ENCODE measurements at regions not wholly inside any gene's neighbourhood (a gene's known extent, or its start where the extent isn't known, plus 50 kb on each side); places are given as distances from the start of the nearest gene placed in this dataset.

GRCh38 chr9:614431-614830 is 227.1 kb upstream of the DMRT1 start:
- no peaks in the 10 kb centered on the region for H3K9me3 ChIP-seq
- peaks cover 16 to 39% of the 10 kb centered on the region in 2 donors for H3K4me1 ChIP-seq (ENCODE audit: control insufficient read depth in 1 of 2, low read depth in 2 of 2)
- H3K27me3 ChIP-seq (replicated peaks; ENCODE audit: insufficient read depth) = no peaks in the 10 kb centered on the region
- peak overlapping the region; percentile 85 to 89 for H3K27ac ChIP-seq
- DNase-seq (ENCODE audit: low spot score) = no peak
- H3K36me3 ChIP-seq = no peaks in the 10 kb centered on the region
- no peak for ATAC-seq (ENCODE audit: insufficient number of reproducible peaks, low FRiP score, low read depth)
- no peak overlapping the region for H3K4me3 ChIP-seq
- no peak for TF ChIP-seq CTCF (IDR thresholded peaks at IDR 0.05)

GRCh38 chr9:615756-616155 is 225.7 kb upstream of the DMRT1 start:
- no peaks in the 10 kb centered on the region for H3K27me3 ChIP-seq (replicated peaks; ENCODE audit: insufficient read depth)
- H3K27ac ChIP-seq = peak overlapping the region; percentile 85 to 89
- DNase-seq (ENCODE audit: low spot score) (no peak), ATAC-seq (ENCODE audit: insufficient number of reproducible peaks, low FRiP score, low read depth) (no peak)
- no peak overlapping the region for H3K4me3 ChIP-seq
- no peaks in the 10 kb centered on the region for H3K9me3 ChIP-seq
- peaks cover 17 to 50% of the 10 kb centered on the region in 2 donors for H3K4me1 ChIP-seq (ENCODE audit: control insufficient read depth in 1 of 2, low read depth in 2 of 2)
- no peaks in the 10 kb centered on the region for H3K36me3 ChIP-seq
- no peak for TF ChIP-seq CTCF (IDR thresholded peaks at IDR 0.05)

- DNase-seq (ENCODE audit: low spot score) (no peak), ATAC-seq (ENCODE audit: insufficient number of reproducible peaks, low FRiP score, low read depth) (no peak)
- Histone ChIP-seq H3K27me3 (replicated peaks; ENCODE audit: insufficient read depth) (no peaks in the 10 kb centered on the region), H3K36me3 (no peaks in the 10 kb centered on the region), H3K9me3 (no peaks in the 10 kb centered on the region), H3K4me3 (no peak overlapping the region), H3K4me1 (ENCODE audit: control insufficient read depth in 1 of 2, low read depth in 2 of 2) (peaks cover 21 to 60% of the 10 kb centered on the region in 2 donors), H3K27ac (peak overlapping the region; percentile 85 to 89)
- TF ChIP-seq CTCF (IDR thresholded peaks at IDR 0.05) = no peak
Observed at GRCh38 chr9:616694-617093, 224.8 kb upstream of the DMRT1 start.

GRCh38 chr9:617445-618085 is 223.9 kb upstream of the DMRT1 start:
- no peak for TF ChIP-seq CTCF (IDR thresholded peaks at IDR 0.05)
- H3K36me3 ChIP-seq = no peaks in the 10 kb centered on the region
- H3K27me3 ChIP-seq (replicated peaks; ENCODE audit: insufficient read depth) = no peaks in the 10 kb centered on the region
- ATAC-seq (ENCODE audit: insufficient number of reproducible peaks, low FRiP score, low read depth) (peak; percentile 11), DNase-seq (ENCODE audit: low spot score) (no peak)
- H3K4me3 ChIP-seq = no peak overlapping the region
- peaks cover 23 to 65% of the 10 kb centered on the region in 2 donors for H3K4me1 ChIP-seq (ENCODE audit: control insufficient read depth in 1 of 2, low read depth in 2 of 2)
- peak overlapping the region; percentile 85 to 89 for H3K27ac ChIP-seq
- H3K9me3 ChIP-seq = no peaks in the 10 kb centered on the region

- Histone ChIP-seq H3K4me3 (no peak overlapping the region), H3K36me3 (no peaks in the 10 kb centered on the region), H3K4me1 (ENCODE audit: control insufficient read depth in 1 of 2, low read depth in 2 of 2) (peaks cover 23 to 65% of the 10 kb centered on the region in 2 donors), H3K27me3 (replicated peaks; ENCODE audit: insufficient read depth) (no peaks in the 10 kb centered on the region), H3K9me3 (no peaks in the 10 kb centered on the region), H3K27ac (peak overlapping the region; percentile 85 to 89)
- TF ChIP-seq CTCF (IDR thresholded peaks at IDR 0.05) = no peak
- no peak for DNase-seq (ENCODE audit: low spot score)
- peak; percentile 80 for ATAC-seq (ENCODE audit: insufficient number of reproducible peaks, low FRiP score, low read depth)
Observed at GRCh38 chr9:618478-618877, 223.0 kb upstream of the DMRT1 start.

Measured in thoracic aorta (tissue), 2 donors.